HG03135 (cell line): ENCODE measurements at regions not wholly inside any gene's neighbourhood (a gene's known extent, or its start where the extent isn't known, plus 50 kb on each side); places are given as distances from the start of the nearest gene placed in this dataset.

Experiments used
- ATAC-seq: cut with Tn5 transposase; IDR thresholded peaks from one replicate; pipeline ENCODE4 v1.9.1; 2021; ENCODE audit warnings: mild to moderate bottlenecking, moderate library complexity; ENCODE audit not compliant: unreplicated experiment

DNA sequence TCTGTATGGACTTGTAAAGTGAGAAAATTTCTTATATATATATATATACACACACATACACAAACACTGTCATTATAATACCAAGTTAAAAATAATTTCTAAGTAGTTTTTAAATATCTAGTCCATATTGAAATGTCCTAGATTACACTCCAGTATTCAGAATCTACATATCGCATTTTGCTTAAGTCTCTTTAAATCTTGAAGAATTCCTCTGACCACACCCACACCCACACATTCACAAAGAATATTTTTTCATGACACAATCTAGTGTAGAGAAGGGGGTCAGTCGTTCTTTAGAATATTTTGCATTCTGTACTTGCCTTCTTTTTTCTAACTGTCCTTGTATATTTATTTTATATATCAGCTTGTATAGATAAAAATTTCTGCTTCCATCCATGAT lies 509.7 kb downstream of the CCDC85A start:
- ATAC-seq, result no peak

DNA sequence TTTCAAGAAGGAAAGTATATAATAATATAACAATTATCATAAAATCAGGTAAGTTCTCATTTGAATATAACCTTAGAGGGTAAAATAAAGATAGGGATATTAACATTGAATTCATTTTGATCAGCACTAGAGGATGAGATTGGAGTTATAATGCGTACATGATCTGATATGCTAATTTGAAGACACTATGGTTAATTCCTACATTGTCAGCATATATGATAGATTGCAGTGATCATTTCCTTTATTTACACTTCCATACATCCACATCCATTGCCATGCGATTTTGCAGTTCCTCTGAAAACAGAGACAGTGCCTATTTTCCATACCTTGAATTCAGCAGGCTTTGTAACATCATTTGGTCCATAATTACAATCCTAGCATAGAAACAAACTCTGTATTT lies 519.2 kb downstream of the CCDC85A start:
- no peak for ATAC-seq

DNA sequence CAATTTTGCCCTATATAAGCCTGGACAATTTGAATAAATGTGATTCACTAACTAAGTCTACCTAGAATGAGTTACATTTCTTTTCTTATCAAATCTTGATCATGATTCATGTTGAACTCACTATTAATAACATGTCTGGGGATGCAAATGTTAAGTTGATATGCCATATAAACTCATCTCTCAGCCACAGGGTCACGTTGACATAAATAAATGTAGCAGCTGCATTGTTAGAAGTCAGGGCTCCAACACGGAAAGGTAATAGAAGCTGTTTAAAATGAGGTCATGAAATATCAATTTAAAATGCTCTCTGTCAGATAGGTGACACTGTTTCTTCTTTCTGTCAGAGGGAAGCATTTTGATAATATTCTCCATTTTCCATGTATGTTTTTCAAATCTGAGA lies 521.9 kb downstream of the CCDC85A start:
- ATAC-seq, result no peak

DNA sequence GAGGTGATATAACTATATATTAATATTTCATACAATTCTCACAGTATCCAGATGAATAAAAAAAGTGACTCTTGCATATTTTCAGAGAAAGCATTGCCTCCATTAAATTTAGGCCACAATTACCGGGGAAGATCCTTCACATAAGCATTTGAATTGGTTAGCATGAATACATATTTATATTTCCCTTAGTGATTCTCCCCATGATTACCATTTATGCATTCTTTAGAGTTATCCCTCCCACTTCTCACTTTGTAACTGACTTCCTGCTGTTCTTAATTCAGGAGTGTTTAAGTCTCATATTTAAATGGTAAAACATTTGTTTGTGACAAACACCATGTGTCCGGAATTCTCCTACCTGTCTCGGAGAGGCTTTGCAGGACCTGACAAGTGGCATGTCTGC lies 523.4 kb downstream of the CCDC85A start:
- no peak for ATAC-seq

DNA sequence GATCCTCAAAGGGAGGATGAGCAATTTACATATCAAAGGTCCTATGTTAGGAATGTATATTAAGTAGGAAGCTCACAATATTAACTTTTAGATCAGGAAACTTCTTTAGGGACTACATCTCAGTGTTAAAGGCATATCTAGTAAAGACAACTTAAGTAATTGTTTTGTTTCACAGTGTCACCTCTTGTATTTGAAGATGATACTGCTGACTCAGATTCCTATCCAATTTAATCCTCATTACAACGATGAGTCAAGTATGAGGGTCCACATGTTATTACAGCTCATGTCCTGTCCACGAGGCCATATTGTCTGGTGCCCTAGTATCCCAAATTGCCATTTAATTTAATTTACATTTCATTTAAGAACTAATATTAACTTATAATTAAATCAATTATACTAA lies 523.9 kb downstream of the CCDC85A start:
- ATAC-seq, result no peak

DNA sequence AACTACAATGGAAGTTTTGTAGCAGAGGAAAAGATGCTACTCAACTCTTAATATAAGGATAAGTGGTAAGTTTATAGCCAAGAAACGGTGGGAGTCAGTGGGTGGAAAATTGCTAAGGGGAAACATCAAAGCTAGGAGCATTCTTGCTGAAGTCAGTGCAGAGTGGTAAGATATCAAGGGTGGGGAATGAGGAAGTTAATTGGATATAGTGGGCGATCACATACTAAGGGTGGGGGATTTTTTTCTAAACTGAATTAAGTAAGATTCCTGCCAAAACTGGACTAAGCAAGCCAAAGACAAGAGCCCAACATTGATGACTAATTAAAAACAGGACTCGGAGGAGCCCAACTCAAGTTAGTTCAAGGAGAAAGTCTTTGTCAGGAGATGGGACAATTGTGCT lies 525.4 kb downstream of the CCDC85A start:
- ATAC-seq, result no peak

DNA sequence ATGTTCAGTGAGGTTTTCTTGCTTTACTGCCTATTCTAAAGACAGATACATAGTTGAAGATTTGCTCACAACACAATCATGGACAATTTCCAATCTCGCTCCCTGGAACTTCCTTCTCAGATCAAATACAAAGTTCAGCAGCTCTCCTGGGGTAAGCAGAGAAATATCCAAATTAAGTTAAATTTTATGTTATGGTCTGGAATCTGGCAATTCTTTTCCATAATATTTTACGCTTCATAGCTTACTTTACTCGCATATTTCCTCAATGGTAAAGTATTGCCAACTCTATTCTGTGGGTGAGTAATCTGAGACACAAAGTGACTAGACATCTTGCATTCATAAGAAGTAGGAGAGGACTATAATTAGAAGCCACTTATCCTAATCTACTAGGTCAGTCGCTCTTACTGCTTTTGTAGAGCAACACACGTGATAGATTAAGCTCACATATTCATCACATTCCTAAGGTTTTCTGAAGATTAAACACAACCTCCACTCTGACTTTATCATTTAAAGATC lies 529.4 kb downstream of the CCDC85A start:
- ATAC-seq, result no peak

DNA sequence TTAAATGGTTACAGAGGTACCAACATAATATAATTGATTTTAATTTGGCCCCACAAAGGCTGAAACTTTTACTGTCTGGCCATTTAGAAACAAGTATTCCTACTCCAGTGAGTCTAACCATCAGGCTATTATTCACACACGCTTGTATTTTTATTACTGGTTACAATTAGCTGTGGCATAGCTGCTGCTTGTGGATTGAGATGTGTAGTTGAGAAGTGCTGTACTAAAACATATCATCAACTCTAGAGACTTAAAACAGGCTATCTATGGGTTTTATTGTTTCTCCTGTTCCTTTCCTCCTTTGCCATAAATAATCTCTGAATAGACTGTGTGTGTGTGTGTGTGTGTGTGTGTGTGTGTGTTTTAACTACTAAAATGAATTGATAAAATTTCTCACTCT lies 530.2 kb downstream of the CCDC85A start:
- ATAC-seq, result no peak

DNA sequence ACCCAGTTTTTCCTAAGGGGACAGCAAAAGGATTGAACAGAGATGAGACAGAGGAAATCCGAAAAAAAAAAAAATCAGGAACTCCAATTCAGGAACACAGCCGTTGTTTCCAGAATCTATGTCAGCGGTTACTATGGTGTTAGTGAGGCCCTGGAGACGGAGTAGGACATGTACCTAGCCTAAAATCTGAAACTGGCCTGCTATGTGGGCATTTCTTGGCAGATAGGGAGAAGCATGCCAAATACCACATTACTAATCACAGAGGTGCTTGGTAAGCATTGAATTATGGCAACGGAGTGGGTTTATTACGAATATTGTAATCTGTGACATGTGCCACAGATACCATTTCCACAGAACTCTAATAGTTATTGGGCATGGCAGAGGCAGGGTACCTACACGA lies 530.6 kb downstream of the CCDC85A start:
- no peak for ATAC-seq

DNA sequence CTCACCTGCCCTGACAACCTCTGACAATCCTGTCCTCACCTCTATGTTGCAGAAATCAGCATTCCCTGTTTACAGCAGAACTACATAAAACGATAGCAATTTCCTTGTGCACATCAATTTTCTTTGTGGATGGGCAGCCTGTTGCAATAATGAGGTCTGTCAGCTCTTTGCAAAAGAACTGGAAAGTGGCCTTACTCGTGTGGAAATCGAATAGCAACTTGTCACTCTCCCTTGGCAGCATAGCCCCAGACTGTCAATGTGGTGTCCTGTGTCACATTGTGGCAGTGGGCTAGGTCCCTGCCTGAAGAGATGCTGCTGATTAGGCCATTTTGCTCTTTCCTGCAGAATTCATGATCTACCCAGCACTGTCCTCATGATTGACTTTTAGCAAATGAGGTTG lies 531.9 kb downstream of the CCDC85A start:
- no peak for ATAC-seq

DNA sequence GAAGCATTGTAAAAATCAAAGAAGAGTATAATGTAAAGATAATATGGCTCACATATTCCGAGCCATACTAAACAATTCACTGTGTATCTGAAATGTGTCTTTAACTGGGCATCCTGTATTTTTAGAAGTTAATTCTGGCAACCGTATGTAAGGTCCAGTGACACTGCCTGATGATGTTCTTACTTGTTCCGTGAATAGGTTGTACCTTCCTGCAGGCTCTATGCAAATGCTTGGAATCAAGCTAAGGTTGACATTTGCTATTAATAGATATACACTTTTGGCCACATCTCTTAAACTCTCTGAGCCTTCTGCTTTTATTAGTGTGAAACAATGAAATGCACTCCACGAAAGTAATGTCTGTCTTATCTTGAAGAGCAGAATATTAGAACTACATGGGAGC lies 534.6 kb downstream of the CCDC85A start:
- no peak for ATAC-seq

DNA sequence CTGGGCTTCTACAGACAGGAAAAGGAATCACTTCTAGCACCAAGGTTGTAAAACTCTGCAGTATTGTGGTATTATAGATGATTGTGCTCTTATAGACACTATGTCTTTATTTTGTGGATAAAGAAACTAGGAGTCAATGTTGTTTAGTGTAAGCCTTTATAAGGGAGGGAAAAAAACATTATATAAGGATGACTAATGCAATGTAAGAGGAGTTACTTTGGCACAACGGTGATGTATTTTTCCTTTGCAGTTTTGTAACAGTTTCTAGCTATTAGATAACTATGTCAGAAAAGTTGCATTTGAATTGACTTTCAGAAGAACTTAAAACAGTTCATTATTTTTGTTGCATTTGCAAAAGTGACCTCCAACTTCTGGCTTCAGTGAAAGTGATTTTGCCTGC lies 545.4 kb downstream of the CCDC85A start:
- ATAC-seq, result no peak

DNA sequence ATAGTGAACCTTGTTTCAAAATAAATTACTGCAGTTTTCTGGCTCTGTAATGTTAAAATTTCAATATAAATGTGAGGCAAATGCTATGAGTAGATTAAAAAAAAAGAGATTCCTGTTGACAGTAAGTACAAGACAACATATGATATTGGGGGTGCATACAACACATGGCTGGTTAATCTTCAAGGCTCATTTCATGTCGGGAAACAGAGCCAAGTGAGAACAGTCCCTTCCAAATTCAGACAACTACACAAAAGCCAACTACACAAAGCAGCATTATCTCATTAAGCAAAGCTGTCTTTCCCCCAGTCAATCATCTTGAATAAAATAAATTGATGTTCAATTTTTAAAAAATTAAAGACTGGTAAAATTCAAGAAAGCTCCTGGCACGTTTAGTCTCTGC lies 549.2 kb downstream of the CCDC85A start:
- no peak for ATAC-seq

DNA sequence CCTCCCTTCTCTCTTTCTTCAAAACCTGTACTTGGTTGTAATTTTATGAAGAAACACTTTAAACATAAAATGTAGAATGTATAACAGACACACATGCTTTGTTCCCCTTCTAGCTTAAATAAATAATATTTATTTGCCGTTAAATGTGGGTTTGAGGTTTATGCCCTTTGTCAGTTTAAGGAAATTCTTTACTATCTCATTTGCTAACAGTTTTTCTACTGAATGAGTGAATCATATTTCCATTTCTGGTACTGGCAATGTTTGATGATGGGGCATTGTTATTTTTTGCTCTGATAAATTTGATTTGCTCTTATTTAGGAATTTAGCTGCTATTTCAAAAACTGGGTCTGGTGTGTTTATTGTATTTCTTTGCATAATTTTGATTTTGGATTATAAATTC lies 555.6 kb downstream of the CCDC85A start:
- ATAC-seq, result no peak

DNA sequence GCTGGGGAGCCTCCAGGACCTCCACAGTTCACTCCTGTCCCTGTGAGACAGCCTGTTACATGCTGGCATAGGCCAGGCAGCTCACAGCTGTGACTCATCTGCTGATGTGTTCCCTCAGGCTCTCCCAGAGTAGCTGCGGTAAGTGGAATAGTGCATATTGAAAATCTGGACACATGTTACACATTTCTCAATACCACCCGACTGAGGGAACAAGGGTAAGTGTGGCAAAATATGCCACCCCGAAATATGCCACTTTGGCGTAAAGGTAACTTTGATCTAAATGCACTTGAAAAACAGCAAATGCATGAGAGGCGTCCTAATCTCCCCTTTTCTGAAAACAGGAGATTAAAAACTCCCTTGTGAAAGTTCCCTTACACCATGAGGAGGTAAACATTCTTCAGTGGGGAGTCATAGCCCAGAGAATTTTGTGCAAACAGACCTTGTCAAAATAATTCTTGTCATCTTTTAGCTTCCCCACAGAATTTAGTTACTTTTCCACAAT lies 557.9 kb downstream of the CCDC85A start:
- no peak for ATAC-seq

DNA sequence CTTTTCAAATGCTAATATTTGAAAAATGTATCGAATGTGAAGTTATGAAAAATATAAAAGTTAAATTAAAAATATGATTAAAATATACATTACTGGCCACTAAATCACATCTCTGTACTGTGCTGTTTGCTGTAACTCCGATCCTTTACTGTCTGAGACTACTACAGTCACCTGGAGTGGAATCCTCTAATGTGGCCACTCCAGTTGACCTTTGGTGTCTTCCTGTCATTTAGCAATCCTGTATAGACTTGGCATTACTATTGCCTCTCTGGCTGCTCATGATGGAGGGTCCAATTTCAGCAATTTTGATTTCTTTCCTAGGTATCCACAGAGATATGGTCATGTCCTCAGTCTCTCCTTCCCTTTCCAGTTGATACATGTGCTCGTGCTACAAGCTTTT lies 560.0 kb downstream of the CCDC85A start:
- no peak for ATAC-seq

DNA sequence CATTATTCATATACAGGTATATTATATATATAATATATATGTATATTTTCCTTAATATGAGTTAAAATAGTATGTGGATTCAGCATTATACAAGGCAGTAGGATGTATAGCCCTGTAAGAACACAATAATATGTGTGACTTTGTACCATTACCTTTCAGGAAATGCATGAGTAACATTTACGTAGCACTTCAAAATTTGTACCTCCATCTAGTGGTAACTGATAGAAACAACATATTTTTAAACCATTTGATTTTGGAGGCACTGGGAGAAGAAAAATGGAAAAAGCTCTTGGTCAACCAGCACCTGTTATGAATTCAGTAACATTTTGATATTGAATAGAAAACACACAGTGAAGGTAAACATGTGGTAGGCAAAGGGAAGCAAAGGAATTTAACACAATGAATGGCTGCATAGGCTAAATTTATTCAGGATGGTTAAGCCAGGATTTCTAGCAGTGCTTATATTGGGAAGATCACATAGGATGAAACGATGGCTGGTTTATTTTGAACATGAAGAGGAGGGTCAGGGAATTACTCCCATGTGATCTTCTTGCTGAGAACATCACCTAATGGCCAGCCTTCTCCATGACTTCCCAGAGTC lies 565.5 kb downstream of the CCDC85A start:
- ATAC-seq, result no peak

DNA sequence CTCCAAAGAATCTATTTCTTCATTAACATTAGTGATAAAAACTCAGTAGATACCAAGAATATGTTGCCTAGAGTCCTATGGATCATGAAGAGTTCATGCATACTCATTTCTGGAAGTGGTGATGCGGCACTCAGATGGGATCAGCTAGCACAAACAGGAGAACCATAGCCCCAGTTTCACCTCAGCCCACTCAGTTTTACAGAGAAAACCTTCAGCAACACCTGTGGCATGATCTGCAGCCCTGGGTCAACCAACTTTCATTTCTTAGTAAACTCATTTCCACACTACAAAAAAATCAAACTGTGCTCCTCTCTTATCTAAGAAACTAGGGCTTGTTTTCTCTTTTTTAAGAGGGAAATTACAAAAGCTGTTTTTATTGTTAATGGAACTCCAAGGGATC lies 569.4 kb downstream of the CCDC85A start:
- ATAC-seq, result no peak

DNA sequence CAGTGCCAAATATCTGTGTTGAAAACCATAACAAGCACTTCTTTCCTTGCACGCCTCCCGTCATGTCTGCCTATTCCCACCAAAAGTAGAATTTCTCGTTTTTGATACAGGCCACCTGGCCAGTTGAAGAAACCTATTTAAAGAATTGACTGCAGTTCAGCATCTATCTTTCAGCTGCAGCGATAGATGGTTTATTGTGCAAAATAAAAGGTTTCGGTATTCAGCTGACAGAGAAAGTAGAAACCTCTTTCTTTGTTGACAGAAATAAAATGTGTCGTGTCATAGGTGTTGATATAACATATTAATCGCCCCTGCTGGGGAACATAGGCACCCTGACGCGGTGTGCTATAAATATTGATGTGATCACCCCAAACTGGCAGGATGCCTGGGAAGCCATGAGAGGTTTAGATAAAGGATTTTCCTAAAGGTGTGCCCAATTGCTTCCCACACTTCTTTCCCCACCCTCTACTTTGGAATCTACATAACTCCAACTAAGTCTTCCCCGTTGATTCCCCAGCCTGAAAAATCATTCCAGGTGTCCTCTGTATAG lies 570.4 kb downstream of the CCDC85A start:
- no peak for ATAC-seq

DNA sequence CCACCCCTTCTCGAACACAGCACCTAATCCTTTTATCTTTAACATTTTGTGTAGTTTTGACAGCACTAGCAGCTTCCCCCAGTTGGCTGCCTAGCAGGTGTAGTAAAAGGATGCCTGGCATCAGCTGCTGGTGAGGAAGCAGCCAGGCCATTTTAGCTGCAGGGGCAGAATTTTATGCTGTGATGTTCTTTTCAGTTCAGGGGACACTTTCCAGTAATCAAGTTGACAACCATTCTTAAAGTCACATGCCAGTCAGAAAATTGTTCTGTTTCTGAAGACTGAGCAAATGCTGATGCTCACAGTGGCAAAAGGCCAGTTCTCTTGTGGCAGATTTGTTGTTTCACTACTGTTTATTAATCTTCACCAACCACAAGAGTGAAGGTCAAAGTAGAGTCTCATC lies 570.8 kb downstream of the CCDC85A start:
- no peak for ATAC-seq

DNA sequence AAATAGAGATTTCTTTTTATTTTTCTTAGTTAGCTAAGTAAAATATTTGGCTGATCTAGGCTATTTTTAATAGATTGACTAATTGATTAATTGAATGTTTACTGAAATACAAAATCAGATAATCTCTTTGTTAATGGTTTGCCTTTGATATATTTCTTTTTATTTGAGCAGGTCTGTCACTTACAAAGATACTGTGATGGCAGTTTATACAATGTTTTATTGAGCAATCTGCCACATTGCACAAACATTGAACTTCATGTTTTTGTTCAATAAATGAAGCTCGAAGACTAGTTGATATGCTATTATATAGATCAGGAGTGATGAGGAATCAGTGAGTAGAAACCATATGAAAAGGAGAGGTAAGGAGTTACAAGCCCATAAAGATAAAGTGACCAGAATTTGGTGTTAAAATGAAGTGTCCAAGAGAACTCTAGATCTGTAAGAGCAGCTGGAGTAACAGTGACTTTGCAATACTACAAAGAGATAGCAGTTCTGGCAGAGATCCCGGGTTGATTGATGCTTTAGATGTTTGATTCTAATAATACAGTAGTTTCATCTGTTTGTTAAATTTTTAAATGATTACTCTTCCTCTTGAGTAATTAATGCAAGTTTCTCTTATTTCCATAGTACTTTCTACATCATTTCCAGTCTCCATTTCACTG lies 574.2 kb downstream of the CCDC85A start:
- ATAC-seq, result no peak

DNA sequence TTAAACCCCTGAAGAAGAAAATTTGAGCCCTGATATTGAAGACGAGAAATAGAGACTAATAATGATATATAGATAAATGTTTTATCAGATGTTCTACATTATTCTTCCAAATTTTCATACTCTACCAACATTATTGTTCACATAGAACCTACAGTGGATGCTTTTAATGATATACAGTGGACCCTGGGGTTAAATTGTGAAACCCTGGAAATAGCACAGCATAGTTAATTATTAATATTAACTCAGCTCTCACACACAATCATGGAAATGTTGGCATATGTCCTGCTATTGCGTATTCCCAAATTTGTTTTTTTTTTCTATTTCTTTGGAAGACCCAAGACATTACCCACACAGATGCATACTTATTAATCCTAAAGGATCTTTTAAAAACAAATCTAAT lies 579.9 kb downstream of the CCDC85A start:
- no peak for ATAC-seq
